GM19023 (cell line): ENCODE measurements at regions not wholly inside any gene's neighbourhood (a gene's known extent, or its start where the extent isn't known, plus 50 kb on each side); places are given as distances from the start of the nearest gene placed in this dataset.
"Not testable (repeated sequence)": the region's sequence is repeated elsewhere in the genome, so short reads cannot be mapped to it uniquely, and the experiment has no call there.

ENCODE experiments used
- ATAC-seq: cut with Tn5 transposase; IDR thresholded peaks from one replicate; pipeline ENCODE4 v1.9.1; 2021; ENCODE audit warnings: mild to moderate bottlenecking, moderate library complexity; ENCODE audit not compliant: unreplicated experiment

DNA sequence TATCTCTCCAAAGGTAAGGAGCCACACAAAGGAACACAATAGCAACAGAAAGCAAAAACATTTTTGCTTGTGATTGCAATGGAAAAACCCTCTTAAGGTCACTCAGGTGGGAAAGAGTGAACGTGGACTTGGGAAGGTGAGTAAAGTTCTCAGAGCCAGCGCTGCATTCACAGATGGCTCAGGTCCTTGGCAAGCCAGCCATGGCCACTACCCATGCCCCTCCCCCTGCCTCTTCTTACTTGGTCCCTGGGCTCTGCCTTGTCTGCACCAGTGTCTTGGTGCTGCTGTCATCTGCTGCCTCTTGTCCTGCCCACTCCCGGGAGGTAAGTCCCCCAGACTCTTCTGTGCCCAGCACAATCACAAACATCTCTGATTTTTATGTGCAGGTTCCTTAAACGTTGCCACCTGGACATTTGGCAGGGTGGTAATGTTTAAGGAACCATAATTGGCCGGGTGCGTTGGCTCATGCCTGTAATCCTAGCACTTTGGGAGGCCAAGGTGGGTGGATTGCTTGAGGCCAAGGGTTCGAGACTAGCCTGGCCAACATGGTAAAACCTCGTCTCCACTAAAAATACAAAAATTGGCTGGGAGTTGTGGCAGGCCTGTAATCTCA, 74.6 kb downstream of the FEM1C start:
- ATAC-seq = no peak

DNA sequence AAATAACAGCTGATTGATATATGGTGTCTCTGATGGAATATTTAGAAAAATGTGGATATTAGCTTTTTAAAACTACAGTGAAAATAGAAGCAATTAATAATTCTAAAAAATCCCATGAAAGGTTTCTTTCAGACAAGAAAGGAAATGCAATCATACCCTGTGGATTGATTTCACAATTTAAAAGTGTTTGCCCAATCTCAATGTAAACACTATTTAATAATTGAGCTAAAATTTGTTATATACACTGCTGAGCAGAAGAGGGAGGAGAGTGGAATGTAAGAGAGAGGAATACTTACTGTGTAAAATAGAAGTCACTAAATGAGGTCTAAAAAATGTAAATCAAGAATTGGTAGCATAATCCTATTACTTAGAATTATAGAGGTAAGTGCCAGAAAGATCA, 76.9 kb downstream of the FEM1C start:
- no peak for ATAC-seq

DNA sequence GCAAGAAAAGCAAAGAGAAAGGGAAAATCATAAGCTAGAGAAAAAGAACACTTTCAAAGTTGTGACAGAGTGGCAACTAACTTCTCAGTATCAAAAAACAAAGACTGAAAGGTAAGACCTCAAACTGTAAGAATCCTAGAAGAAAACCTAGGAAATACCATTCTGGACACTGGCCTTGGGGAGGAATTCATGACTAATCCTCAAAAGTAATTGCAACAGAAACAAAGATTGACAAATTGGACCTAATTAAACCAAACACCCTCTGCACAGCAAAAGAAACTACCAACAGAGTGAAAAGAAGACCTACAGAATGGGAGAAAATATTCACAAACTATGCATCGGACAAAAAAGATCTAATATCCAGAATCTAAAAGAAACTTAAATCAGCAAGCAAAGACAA, 79.1 kb downstream of the FEM1C start:
- no peak for ATAC-seq

DNA sequence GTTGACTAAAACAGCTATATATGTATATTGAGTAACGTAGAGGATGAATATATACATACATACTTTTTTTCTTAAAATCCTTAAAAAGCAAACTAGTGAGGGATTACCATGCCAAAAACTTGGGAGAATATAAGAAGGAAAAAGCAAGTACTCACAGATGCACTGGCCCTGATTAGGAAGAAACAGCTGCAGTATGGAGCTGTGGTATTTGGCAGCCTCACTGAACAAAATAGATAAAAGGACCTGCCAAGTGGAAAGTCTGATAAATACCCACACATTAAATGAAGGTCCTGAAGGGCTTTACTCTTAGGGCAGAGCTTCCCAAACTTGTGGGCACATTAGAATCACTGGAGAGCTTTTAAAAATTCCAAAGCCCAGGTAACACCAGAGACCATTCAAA, 80.6 kb downstream of the FEM1C start:
- no peak for ATAC-seq

DNA sequence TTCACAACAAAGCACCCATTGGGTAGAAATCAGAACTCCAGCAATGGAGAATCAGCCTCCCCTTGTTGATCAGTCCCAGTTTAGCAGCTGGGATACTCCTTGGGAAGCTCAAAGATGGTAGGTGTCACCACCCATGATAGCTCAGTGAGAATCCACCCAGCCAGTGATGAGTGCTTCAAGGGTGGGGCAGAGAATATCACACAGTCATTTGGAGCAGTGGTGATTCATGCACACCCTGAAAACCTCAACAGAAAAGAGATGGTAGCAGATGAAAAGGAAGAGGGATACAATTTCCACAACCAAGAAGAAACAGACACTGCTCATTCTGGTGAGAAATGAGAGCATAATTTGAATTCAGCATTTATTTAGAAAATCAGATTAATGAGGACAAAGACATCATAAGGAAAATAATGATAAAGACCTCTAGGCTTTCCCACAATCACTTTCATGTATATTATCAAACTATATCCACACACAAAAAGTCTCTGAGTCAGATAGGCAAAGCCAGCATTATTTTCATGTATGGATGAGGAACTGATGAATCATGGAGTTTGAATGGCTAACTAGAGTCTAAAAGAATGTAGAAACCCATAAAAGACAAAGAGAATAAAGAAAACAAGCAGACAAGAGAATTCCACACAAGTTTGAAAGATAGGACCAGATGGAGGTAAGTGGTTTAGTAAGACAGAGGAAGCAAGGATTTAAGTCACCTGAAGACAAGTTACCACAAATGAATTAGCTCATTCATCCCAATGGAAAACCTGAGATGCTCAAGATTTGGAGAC, 82.9 kb downstream of the FEM1C start:
- ATAC-seq = no peak

DNA sequence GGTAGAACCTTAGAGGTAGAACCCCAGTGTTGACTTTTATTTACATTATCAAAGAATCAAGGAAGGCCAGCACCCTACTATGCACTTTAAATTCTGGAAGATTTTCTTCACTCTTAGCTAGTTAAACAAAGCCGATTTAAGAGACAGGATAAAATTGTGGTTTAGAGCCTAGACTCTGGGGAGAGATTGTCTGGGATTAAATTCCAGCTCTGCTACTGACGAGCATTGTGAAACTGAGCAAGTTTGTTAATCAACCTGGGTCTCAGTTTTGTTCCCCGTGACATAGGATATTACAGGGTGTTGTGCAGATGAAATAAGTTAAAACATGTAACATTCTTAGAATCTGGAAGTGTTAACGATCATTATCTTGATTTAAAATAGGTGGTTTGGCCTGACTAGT, 83.5 kb downstream of the FEM1C start:
- no peak for ATAC-seq

DNA sequence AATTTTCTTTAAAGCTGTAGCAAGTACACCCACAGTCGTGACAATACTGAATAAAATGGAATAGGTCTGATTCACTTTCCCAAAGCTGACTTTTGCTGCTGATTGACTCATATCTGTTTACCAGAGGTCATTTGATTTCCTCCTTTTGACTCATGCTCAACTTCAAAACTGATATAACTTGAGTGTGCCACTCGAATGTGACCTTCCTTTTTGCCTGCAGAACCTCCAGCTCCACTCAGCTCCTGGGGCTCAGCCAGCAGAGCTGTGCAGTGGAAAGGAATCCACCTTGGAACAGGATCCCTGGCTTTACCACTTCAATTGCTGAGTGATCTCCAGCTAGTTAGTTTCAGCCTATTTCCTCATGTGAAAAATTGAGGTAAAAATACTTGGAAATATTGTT, 84.1 kb downstream of the FEM1C start:
- ATAC-seq = peak; percentile 59

DNA sequence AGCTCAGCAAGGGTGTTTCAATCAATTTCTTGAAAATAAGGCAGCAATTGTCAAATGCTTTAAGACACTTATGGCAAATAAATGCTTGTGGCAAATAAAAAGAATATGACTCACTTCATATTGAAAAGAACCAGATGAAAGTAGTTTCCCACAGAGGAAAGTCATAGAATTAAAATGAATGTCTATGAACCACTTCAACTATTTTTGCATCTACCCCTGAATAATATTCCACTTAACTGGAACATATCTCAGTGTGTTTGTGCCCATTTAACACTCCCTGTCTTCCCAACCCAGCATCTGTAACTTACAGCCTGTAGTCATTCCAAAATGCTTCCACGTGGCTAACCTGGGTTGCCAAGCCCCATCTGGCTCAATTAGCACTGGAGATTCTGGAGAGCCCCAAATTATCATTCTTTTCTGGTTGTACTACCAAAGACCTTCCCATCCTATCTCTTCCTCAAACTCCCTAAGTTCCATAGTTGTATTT, 84.7 kb downstream of the FEM1C start:
- no peak for ATAC-seq

DNA sequence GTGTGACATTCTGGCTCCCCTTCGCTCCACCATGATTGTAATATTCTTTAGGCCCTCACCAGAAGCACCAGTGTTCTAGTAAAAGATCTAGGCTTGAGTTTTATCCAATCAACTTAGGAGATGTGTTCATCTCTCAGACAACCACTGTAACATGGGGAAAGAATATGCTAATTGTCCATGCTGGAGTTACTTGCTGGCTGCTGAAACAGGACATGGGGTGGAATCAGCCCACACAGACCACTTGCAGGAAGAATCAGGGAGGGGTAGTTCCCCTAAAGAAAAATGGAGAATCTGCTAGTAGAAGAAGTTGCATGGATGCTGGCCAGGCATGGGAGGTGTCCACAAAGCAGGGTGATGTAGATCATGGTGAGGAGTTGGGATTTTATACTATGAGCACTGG, 86.2 kb downstream of the FEM1C start:
- no peak for ATAC-seq

DNA sequence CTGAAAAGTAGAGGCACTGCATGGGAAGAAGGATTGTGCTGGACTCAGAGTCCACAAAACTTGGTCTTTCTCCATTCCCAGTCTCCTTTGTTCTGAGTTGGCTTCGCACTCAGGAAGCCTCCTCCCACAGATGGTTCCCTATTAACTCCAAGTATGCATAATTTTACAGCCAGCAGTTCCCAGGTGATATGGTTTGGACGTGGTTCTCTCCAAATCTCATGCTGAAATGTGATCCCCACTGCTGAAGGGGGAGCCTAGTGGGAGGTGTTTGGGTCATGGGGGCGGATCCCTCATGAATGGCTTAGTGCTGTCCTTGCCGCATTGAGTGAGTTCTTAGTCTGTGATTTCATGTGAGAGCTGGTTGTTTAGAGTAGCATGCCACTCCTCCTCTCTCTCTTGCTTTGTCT, 86.6 kb downstream of the FEM1C start:
- ATAC-seq = no peak

DNA sequence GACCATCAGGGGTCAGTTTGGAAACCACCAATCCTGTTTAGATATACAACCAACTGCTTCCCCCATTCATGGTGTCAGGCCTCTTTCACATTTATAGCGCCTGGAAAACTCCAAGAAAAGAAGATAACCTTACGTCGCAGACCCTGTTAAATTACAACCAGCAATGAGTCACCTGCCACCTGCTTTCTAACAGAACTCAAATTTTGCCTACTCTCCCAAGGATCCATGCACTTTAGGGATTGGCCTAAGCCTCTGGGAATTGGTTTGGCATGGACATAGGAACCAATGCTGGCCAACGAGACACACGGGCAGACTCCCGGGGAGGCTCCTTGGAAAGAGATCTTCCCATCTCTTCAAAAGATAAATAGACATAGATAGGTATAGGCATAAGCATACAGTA, 87.0 kb downstream of the FEM1C start:
- ATAC-seq = no peak

DNA sequence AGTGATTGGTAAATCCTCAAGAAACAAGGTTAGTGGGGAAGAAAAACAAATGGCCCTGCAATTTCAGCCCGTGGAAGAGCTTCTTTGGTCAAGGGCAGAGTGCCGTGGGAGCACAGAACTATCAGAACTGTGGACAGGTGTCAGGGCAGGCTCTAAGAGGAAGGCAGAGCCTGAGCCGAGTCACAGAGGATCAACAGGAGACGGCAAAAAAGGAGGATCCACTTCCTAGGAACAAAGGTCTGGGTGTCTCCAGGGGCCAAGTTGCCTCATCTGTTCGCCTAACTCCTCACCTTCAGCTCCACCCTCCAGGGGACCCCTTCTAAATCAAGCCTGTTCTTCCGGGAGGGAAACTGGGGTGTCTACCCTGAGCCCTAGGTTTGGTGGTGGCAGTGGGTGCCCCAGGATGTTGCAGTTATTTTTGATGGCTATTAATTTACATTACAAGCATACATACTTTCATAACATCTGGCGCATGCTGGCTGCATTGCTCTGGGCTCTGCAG, 88.0 kb downstream of the FEM1C start:
- no peak for ATAC-seq

DNA sequence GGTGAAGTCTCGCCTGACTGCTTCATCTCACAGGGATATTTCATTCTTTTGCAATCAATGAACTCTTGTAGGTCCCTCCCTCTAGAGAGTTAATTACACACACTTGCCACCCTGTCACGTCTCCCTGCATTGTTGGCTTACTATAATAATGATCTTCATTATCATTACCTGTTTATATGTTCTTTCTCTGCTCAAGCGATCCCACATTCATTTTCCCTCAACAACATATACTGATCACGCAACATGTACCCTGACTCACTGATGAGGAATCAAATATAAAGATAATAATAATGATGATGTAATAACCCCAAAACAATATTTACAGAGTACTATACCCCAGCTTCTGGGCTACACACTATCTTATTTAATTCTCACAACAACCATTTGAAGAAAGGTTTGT, 88.5 kb downstream of the FEM1C start:
- ATAC-seq = no peak

DNA sequence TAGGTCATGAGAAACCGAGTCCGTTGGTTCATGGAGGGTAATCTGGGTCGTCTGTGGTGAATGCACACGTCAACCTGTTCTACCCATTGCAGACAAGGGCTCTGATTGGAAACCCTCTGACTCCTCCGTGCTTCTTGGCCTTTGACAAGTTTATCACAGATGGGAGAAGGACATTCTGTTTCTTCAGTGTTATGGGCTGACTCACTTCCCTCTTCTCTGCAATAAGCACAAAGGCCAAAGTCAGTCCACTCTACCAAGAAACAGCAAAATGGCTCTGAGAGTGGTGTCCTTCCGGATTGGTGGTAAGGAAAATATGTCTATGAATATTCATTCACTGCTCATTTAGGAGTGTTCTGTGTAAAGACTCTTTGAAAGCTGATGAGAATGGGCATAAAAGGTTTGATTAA, 89.3 kb downstream of the FEM1C start:
- ATAC-seq = no peak

DNA sequence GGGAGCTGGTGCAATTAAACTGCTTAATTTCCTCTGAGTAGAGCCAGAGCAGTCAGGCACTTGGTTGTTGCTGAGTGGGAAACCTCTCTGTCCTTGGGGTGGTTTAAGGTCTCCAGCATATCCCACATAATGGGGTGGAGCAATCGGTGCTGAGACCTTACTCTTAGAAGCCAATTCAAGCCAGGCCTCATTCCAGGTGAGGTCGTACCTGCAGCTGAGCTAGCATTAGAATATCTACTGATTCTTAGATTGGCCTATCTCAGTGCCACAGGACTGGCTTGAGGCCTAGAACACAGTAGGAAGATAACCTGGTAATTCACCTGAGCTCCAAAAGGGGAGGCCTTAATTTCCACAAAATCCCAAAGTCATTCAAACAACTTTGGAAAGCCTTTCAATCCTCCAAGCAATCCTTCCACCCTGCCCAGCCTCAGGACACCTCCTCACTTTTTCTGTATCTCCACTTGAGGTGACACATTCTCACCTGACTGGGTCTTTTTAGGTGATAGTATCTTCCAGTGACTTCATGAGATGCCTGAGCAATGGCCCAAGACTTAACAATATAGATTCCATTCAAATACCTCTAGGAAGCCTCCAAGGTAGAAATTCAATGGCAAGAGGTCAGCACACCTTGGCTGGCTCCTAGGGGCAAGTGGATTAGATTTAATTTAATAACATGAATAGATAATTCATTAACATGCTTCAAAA, 91.0 kb downstream of the FEM1C start:
- no peak for ATAC-seq

DNA sequence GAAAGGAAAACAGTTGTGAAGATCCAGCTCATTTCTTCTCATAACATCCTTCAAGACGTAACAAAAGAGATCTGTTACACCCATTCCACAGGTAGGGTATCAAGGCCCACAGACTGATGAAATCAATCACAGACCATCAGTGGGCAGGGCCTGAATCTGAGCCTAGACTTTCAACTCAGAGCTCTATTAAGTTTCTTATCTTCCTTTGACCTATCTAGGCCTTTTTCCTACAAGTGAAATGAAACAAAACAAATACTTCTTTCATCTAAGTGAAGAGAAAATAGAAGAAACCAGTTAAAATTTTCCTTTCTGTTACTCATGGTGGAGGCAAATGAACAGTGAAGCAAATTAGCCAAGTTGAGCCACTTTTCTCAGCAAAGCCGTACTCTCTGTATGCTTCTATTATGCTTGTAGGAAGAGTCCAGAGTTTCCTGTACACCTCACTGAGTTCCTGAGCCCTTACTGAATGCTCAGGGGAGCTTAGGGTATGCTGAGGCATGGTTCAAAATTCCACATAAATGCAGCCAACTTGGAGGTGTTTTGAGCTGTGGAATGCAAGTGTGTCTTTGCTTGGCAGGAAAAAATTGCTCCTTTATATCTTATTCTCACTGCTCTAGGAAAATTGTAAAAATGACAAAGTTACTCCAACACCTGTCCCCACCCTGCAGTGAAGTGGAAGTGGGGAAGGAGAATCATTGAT, 91.9 kb downstream of the FEM1C start:
- no peak for ATAC-seq

DNA sequence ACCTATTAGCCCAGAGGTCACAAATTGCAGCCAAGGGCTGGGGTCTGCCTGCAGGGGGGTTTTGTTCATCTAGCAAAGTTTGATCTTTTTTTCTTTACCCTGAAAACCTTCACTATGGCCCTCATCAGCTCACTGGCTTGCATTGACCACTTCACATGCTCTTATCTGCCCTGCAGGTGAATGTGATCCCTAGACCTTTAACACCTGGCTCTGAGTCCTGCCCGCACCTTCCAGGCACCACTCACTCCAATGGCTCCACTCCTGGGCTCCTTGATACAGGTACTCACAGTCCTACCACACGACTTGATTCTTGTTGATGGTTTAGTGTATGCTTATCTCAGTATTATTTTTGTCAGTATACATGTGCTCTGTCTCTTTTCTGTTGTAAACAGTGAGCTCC, 92.5 kb downstream of the FEM1C start:
- ATAC-seq = no peak

DNA sequence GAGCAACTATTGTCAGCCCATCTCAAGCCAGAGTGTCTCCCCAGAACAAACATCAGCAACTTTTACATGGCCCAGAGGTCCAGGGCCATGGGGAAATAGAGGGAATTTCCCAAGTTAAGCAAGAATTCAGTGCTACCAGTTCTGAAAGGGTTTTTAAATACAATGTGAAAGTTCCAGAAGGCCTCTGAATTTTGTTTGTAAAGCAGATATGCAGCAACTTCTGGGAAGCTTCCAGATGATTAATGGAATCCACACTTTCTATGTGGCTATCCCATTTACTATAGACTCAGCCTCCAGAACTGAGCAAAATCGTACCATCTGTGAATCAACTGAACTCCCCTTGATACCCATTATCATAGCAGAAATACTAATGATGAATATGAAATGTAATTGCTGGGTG, 93.8 kb downstream of the FEM1C start:
- ATAC-seq = peak; percentile 73

DNA sequence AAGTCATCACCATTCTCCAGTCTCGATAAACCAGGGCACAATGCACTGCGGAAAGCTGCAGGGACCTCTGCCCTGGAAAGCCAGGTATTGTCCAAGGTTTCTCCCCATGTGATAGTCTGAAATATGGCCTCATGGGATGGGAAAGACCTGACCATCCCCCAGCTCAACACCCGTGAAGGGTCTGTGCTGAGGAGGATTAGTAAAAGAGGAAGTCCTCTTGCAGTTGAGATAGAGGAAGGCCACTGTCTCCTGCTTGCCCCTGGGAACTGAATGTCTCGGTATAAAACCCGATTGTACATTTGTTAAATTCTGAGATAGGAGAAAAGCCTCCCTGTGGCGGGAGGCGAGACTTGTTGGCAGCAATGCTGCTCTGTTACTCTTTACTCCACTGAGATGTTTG, 95.9 kb downstream of the FEM1C start:
- not testable (repeated sequence) for ATAC-seq

DNA sequence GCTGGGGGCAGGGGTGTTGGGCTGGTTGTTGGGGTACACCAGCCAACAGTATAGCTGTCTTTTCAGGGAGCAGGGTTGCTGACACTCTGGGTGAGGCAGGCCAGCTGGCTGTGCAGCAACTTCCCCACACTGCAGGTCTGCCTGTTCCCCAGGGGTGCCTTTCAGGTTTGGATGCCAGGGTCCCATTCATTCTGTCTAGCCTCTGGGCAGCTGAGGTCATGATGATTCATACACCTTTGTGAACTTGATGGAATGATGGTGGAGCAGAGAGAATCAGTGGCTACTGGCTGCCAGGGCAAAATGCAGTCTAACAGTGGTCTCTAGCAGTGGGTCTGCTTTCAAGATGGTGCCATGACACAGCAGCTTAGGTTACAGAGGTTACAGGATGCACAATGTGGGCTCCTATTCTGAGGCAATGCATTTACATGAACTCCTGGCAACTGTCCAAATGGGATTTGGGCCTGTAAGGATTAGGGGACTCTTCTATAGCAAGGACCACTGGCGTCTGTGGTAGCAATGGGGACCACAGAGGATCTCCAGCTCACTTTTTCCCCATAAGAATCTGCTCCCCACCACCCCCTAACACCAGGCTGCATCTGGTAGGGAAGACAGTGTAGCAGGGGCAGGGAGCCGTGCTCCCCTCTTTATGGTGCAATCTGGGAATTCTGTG, 103.7 kb downstream of the FEM1C start:
- no peak for ATAC-seq

DNA sequence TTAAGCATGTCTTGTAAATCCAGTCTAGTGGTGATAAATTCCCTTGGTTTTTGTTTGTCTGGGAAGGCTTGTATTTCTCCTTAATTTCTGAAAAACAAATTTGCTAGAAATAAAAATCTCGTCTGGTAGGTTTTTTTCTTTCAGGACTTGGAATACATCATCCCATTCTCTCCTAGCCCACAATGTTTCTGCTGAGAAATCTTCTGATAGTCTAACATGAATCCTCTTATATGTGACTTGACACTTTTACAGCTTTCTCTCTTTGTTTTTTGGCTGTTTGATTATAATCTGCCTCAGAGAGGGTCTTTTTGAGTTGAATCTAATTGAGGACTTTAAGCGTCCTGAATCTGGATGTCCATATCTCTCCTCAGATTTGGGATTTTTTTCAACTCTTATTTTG, 104.9 kb downstream of the FEM1C start:
- no peak for ATAC-seq
